ENCODE measurements at regions not wholly inside any gene's neighbourhood (a gene's known extent, or its start where the extent isn't known, plus 50 kb on each side); places are given as distances from the start of the nearest gene placed in this dataset.

DNA sequence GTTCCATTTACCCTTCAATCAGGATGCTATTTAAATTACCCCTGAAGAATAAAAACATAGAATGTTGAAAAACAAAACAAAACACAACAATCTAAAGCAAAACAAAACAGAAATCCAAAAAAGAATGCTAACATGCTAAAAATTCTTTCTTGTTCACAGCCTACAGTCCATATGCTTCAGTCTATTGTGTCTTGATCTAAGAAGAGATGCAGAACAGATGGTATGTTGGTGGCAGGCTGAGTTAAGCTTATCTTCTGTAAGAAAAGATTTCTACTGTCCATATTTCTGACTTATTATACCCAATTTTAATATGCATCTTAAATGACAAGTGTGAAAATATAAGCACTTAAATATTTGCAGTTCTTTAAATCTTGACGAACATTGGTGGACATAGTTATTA is 356.1 kb upstream of the SLITRK1 start:
- DNase-seq, result no peak

DNA sequence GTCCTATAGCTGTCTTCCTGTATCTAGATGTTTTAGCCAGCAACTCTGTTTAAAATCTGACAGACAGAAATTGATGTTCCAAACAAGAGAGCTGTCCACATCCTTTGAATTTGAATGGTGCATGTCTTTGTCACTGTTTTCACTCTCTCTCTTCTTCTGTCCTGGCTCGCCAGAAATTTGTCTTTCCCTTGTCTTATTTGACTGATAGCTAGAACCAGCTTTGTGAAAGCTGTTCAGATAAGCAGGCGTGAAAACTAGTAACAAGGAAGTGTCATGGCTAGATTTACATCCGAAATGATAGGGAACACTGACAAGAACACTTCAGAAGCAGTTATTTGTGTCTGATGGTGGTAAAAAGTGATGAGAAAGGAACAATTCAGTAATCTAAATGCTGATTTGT is 354.9 kb upstream of the SLITRK1 start:
- DNase-seq, result no peak

GRCh38 chr13:84234416-84234815 is 352.1 kb upstream of the SLITRK1 start:
- DNase-seq, result no peak

DNA sequence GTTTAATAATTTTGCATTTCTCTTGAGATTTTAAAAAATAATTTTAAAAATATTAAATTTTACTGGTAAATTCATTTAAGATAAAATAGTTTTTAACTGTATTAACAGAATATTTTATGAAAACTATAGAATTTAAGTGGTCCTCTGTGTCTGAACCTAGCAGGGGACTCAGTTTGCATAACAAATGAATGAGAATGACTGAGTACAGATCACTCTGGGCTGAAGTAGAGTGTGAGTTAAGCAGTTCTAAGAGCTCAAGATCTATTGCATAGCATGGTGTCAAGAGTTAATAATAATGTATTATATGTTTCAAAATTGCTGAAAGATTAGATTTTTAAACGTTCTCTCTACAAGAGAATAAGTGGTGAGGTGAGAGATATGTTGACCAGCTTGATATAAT is 348.3 kb upstream of the SLITRK1 start:
- DNase-seq, result no peak

DNA sequence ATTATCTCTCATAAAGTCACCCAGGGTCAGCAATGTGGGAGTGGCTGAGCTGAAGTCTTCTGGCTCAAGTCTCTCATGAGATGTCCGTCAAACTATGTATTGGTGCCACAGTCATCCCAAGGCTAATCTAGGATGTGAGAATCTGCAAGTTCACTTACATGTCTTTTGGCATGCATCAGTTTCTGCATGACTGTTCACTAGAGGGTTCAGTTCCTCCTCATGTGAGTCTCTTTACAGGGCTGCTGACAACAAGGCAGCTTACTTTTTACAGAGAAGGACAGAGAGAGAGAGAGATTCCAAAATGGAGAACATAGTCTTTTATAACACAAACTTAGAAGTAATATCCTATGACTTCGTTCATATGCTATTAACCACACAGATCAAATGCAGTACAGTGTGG is 328.8 kb upstream of the SLITRK1 start:
- no peak for DNase-seq

DNA sequence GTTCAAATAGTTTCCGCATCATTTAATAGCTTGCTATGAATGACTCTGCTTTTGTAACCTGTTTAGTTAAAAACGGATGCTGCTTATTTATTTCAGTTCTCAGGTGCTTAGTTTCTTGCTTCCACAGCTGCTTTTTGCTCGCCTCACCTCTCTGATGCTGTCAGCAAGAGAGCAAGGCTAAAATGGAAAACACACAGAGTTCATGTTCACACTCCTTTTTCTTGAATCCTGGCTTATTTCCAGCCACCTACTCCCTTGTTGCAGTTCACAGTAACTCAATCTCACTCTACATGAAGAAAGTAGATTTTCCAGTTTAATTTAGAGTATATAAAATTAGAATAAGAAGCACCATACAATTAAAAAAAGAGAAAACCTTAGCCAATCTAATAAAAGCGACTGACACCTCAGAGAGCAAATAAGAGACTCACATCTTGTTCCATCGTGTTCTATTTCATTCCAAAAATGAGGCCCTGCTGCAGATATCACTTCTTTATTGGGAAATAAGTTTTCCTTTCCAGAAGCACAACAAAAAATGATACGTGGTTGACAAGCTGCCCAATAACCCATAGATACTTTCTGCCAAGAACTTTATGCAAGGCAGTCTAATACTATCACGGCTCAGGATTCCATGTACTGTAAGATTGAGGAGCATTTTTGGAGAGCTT is 326.1 kb upstream of the SLITRK1 start:
- no peak for DNase-seq

DNA sequence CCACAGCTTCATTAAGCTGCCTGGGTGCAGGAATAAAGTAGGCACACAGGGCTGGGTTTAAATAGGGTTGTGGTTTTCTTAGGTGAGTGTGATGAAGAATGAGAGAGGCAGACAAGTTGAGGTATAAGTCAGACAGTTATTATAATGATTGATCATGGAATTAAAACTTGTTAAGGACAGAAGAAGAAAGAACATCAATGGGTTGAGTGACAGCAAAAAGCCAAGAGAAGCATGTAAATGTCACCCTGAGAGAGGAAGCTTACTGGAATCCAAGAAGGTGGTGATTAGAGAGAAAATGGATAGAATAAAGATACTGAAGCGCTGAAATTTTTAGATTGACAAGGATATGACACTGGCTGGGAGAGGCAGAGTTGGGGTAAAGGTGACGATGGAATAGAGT is 325.2 kb upstream of the SLITRK1 start:
- DNase-seq, result no peak

DNA sequence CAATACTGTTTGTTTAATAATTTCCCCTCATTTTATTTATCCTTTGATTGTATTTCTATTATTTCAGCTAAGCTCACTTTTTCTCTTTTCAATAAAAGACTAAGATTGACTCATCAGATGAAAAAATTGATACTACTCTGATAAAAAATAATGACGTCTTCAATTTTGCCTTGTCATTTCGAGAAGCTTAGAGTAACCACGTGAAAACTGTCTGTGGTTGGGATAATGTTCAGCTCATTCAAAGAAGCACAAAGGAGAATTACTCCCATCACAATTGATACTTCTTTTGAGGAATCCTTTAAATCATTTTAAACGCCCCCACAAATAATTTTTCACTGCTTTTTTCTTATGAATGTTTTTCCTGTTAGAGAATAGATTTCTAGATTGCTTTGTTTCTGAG is 318.7 kb upstream of the SLITRK1 start:
- DNase-seq, result no peak

DNA sequence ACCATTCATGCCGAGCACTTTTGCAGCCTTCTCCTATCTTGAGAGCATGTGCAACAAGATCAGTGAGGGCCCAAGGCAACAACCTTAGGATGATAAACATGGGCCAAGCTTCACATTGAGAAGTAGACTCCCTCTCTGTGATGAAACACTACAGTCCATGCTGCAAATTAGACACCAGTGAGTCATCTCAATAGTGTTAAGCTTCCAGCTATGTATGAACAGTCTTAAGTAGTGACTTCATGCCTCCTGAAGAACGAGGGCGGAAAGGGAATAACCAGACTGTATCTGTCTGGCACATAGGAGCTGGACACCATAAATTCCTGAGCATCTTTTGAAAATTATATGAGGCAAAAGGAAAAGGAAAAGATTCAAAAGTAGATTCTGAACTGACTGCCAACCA is 309.9 kb upstream of the SLITRK1 start:
- no peak for DNase-seq

- DNase-seq, result no peak
These were observed 308.9 kb upstream of the SLITRK1 start for GRCh38 chr13:84191139-84191538.

DNA sequence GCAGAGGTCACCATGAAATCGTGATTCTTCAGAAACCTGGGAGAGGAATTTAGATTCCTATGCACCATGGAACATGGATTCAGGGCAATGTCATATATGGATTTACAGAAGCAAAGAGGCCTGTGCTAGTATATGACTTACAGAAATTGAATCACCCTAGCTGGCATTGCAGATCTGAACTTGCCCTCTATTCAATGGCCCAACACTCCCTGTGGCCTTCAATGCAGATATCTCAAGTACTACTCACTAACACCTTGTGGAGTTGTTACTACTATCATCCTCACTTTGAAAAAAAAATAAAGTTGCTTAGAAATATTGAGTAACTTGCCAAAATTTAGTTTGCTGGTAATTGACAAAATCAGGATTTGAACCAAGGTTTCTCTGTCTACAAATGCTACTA is 305.4 kb upstream of the SLITRK1 start:
- no peak for DNase-seq

DNA sequence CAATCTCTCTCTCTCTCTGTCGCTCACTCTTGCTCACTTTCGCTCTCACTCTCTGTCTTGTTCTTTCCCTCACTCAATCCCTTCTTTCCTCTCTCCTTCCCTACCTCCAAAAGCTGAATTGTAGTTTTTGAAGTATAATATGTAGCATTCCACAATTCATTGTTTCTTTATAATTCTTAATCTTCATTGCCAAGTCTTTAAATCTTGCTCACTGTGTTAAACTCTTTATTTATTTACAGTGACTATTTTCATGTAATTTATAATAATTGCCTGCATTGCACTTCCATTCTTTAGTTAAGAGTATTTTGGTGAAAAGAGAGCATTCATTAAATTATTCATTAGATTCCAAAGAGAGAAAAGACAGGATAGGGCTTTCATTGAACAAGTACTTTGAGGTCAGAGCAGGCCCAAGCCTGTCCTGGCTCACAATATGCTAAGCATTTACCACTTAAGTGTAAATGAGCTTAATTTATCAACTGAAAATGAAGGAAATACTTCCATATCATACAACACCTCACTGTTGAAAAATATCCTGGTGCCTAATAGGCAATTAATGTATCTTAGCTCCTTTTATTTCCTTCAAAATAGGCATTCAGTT is 257.4 kb upstream of the SLITRK1 start:
- no peak for DNase-seq

GRCh38 chr13:84137292-84137691 is 255.0 kb upstream of the SLITRK1 start:
- no peak for DNase-seq

DNA sequence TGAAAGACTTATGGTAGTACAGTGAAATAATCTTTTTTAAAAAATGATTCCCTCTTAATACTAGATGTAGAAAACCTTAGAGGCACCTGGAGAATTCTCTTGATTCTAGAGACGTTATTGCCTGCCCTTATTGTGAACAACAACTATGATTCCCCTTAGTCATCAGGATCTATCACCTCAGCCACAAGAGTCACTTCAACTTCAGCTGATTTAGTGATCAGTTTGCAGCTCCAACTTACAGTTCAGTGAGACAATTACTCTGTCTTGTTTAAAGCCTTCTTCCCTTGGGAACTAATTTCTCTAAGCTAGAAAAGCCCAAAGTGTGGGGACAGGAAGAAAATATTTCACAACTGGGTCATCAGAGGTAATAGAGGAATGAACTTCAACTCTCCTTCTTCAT is 254.3 kb upstream of the SLITRK1 start:
- no peak for DNase-seq

- no peak for DNase-seq
These were observed 250.2 kb upstream of the SLITRK1 start for GRCh38 chr13:84132491-84132890.

- no peak for DNase-seq
These were observed 249.0 kb upstream of the SLITRK1 start for GRCh38 chr13:84131249-84131648.

DNA sequence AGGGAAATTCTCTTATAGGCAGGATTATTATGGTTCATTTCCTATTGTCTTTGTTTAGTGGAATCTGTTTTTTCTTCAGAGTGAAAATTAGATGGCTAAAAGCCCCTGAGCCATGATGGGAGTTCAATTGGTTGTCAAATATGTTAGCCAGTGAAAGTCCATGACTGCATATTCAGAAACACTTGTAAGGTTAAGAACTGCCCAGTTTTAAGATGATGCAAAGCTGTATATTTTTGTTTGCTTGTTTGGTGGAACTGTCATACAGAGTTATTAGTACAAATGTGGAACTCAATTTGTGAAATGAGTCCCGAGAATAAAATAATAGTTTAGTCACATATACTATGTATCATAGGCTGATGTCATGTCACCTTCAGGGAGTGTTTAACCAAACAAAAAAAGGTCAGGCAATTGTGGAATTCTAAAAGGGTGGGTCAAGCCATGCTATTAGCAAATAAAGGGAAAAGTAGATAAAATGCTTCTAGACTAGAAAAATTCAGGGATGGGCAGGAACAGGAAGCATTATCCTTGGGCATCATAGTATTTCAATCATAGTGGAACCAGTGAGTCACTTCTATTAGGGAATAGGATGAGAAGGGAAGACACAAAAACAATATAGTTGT is 248.3 kb upstream of the SLITRK1 start:
- no peak for DNase-seq

- no peak for DNase-seq
These were observed 247.7 kb upstream of the SLITRK1 start for GRCh38 chr13:84129966-84130365.

DNA sequence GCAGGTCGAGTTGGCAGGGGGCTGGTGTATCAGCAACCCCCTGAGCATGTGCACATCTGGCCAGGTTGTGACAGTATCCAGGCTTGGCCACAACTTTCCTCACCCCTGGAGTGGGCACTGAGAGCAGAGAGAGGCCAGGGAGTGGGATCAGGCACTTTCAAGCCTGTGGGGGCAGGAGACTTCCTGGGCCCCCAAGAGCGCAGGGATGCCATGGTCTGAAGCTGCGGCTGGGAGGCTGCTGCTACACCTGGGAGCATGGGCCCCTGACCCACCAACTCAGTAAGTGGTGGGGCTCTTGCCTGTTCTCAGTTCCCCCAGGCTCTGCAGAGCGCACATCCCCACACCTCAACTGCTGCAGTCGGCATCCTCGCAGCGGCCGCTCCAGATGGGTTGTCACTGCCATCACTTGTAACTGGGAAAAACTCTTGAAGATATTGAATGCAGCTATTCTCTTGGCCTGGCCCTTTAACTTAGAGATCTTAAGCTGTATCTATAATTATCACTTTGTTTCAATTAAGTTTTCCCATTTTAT is 245.4 kb upstream of the SLITRK1 start:
- DNase-seq, result no peak

- DNase-seq, result no peak
These were observed 244.4 kb upstream of the SLITRK1 start for GRCh38 chr13:84126671-84127171.

DNA sequence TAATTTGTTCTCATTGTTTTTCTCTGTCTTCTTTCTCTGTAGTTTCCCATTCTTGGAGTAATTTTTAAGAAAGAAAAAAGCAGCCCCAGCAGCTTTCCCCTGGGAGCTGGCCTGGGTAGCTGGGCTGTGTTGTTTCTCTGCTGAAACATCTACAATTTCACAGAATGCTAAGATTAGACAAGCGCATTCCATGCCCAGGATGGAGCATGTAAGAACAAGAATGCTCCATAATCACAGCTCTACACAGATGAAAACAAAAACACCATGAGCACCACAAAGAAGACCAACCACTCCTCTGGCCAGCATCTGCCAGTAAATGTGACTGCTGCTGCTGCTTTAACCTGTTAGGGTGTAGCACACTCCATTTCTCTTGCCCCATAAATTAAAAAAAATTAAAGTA is 239.2 kb upstream of the SLITRK1 start:
- DNase-seq, result no peak

DNA sequence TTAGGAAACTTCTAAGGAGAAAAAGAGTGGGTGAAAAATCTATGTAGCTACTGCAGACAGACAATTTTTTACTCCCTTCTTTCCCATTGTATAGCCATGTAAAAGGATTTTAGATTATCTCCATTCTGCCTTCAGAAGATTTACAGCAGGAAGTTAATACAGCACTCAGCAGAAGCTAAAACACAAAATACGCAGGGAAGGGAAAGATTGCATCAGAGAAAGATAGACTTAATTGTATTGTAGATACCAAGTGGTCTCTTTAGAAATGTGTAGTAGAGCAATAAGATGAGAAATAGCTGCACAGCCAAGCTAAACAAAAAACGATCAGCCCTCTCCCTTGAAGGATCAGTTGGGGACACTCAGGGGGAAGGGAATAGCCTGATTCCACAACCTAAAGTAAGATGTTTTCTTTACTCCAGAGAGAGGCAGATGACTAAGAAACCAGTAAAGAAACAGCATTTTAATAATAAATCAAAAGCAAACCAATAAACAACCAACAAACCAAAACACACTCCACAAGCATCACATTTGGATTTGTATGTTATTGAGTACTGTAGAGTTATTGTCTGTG is 236.7 kb upstream of the SLITRK1 start:
- no peak for DNase-seq

- DNase-seq, result no peak
These were observed 216.0 kb upstream of the SLITRK1 start for GRCh38 chr13:84098273-84098672.

- no peak for DNase-seq
These were observed 214.9 kb upstream of the SLITRK1 start for GRCh38 chr13:84097148-84097547.
